ENCODE measurements at regions not wholly inside any gene's neighbourhood (a gene's known extent, or its start where the extent isn't known, plus 50 kb on each side); places are given as distances from the start of the nearest gene placed in this dataset.

DNA sequence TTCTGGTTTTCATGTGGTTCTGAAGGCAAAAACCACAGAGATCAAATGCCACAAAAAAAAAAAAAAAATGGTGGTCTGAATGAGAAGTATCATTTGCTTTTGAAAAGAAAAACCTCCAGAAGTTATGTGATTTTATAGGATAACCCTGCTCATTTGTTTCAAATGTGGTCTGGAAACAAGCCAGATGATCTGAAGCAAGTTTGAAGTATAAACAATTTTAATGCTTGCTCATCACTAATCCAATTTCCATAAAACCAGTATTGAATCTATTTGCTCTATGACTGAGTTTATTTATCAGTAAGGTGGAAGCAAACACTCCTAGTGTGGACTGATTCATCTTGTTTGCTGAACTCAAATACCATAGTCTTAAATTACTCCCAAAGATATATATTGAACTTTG is 407.3 kb upstream of the FLRT2 start:
- TF ChIP-seq, protein P1, sequence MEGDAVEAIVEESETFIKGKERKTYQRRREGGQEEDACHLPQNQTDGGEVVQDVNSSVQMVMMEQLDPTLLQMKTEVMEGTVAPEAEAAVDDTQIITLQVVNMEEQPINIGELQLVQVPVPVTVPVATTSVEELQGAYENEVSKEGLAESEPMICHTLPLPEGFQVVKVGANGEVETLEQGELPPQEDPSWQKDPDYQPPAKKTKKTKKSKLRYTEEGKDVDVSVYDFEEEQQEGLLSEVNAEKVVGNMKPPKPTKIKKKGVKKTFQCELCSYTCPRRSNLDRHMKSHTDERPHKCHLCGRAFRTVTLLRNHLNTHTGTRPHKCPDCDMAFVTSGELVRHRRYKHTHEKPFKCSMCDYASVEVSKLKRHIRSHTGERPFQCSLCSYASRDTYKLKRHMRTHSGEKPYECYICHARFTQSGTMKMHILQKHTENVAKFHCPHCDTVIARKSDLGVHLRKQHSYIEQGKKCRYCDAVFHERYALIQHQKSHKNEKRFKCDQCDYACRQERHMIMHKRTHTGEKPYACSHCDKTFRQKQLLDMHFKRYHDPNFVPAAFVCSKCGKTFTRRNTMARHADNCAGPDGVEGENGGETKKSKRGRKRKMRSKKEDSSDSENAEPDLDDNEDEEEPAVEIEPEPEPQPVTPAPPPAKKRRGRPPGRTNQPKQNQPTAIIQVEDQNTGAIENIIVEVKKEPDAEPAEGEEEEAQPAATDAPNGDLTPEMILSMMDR (IDR thresholded peaks at IDR 0.05) = no peak
- no peak overlapping the region for H3K4me3 Mint-ChIP-seq
- H3K27ac ChIP-seq (ENCODE audit: low read depth in 1 of 2, low read length in 2 of 2) = no peak overlapping the region
- H3K4me1 Mint-ChIP-seq = no peaks in the 10 kb centered on the region
- H3K36me3 ChIP-seq (replicated peaks in 1 of 2; ENCODE audit: control insufficient read depth in 1 of 2, insufficient read depth in 2 of 2, low read length in 2 of 2) = no peaks in the 10 kb centered on the region
- H4K20me1 ChIP-seq (ENCODE audit: insufficient read depth, low read length) = no peaks in the 10 kb centered on the region
- H3K4me3 ChIP-seq (replicated peaks in 1 of 3; ENCODE audit: low read depth in 2 of 3, low read length in 3 of 3) = no peak overlapping the region
- no peak overlapping the region for H3K9ac ChIP-seq (ENCODE audit: insufficient read depth, low read length, poor library complexity, severe bottlenecking)
- no peaks in the 10 kb centered on the region for H3K4me1 ChIP-seq (ENCODE audit: control insufficient read depth in 1 of 2, insufficient read depth in 2 of 2, low read length in 2 of 2)
- H3K27me3 ChIP-seq (ENCODE audit: control insufficient read depth in 2 of 2, insufficient read depth in 2 of 2, low read length in 2 of 2) = no peaks in the 10 kb centered on the region
- H3K4me2 ChIP-seq (replicated peaks; ENCODE audit: extremely low read depth, low read length, poor library complexity, severe bottlenecking) = no peak overlapping the region
- H3K27ac Mint-ChIP-seq = no peak overlapping the region
- no peak overlapping the region for H2AFZ ChIP-seq (ENCODE audit: insufficient read depth, low read depth, low read length, poor library complexity, severe bottlenecking)
- H3K9me3 ChIP-seq (replicated peaks in 1 of 2; ENCODE audit: control insufficient read depth in 1 of 2, insufficient read depth in 1 of 2, low read length in 2 of 2) = peaks cover 0 to 2% of the 10 kb centered on the region in 2 donors
- no peaks in the 10 kb centered on the region for H3K79me2 ChIP-seq (ENCODE audit: insufficient read depth, low read length)
- intact Hi-C loops (cut with micrococcal nuclease) = no loop called here
- no peak for DNase-seq
- H3K9me3 Mint-ChIP-seq = peaks cover 0 to 9% (median 0%) of the 10 kb centered on the region in 7 donors
- H3K27me3 Mint-ChIP-seq (ENCODE audit: low read depth in 3 of 3) = no peaks in the 10 kb centered on the region
- no peaks in the 10 kb centered on the region for H3K36me3 Mint-ChIP-seq

DNA sequence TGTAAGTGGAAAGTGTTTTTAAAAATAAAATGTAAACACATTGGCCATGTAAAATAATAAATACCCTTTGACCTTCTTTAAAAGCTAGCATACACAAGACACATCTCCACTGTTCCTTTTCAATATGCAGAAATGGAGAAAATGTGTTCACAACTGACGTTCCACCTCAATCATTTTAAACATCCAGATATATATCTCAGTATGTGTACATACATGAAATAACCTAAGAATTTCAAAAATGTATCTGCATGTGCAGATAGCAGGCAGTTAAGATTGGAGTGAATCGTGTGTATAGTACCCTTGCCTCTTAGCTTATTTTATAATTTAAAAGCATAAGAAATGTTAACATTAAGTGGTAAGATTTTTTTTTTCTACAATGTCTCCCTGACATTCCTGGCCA is 406.2 kb upstream of the FLRT2 start:
- H3K36me3 ChIP-seq (replicated peaks in 1 of 2; ENCODE audit: control insufficient read depth in 1 of 2, insufficient read depth in 2 of 2, low read length in 2 of 2) = no peaks in the 10 kb centered on the region
- no peaks in the 10 kb centered on the region for H4K20me1 ChIP-seq (ENCODE audit: insufficient read depth, low read length)
- H3K27ac ChIP-seq (ENCODE audit: low read depth in 1 of 2, low read length in 2 of 2) = no peak overlapping the region
- no peak overlapping the region for H2AFZ ChIP-seq (ENCODE audit: insufficient read depth, low read depth, low read length, poor library complexity, severe bottlenecking)
- Mint-ChIP-seq H3K4me1 (no peaks in the 10 kb centered on the region), H3K27ac (no peak overlapping the region), H3K27me3 (ENCODE audit: low read depth in 3 of 3) (no peaks in the 10 kb centered on the region), H3K36me3 (no peaks in the 10 kb centered on the region), H3K4me3 (no peak overlapping the region), H3K9me3 (peaks cover 0 to 9% (median 2%) of the 10 kb centered on the region in 7 donors)
- no CpG with 5 or more reads among the region's 2 CpGs for WGBS (ENCODE audit: insufficient coverage)
- H3K27me3 ChIP-seq (ENCODE audit: control insufficient read depth in 2 of 2, insufficient read depth in 2 of 2, low read length in 2 of 2) = no peaks in the 10 kb centered on the region
- no peak overlapping the region for H3K4me3 ChIP-seq (replicated peaks in 1 of 3; ENCODE audit: low read depth in 2 of 3, low read length in 3 of 3)
- H3K79me2 ChIP-seq (ENCODE audit: insufficient read depth, low read length) = no peaks in the 10 kb centered on the region
- intact Hi-C loops (cut with micrococcal nuclease) = no loop called here
- no peak overlapping the region for H3K9ac ChIP-seq (ENCODE audit: insufficient read depth, low read length, poor library complexity, severe bottlenecking)
- H3K9me3 ChIP-seq (replicated peaks in 1 of 2; ENCODE audit: control insufficient read depth in 1 of 2, insufficient read depth in 1 of 2, low read length in 2 of 2) = peaks cover 0 to 2% of the 10 kb centered on the region in 2 donors
- TF ChIP-seq, protein P1 (IDR thresholded peaks at IDR 0.05) = no peak
- no peak overlapping the region for H3K4me2 ChIP-seq (replicated peaks; ENCODE audit: extremely low read depth, low read length, poor library complexity, severe bottlenecking)
- no peak for DNase-seq
- no peaks in the 10 kb centered on the region for H3K4me1 ChIP-seq (ENCODE audit: control insufficient read depth in 1 of 2, insufficient read depth in 2 of 2, low read length in 2 of 2)

Measured in CD14-positive monocyte (primary cell).